ENCODE measurements at regions not wholly inside any gene's neighbourhood (a gene's known extent, or its start where the extent isn't known, plus 50 kb on each side); places are given as distances from the start of the nearest gene placed in this dataset.

GRCh38 chr4:127134490-127134889 is 498.3 kb upstream of the INTU start:
- TF ChIP-seq CTCF (IDR thresholded peaks at IDR 0.05; ENCODE audit: extremely low read depth in 1 of 2, insufficient read depth in 1 of 2, low read depth in 1 of 2, low read length in 2 of 2), result no peak
- TF ChIP-seq POLR2AphosphoS5 (IDR thresholded peaks at IDR 0.05; ENCODE audit: insufficient read depth, low read depth, low read length), result no peak
- no peak for TF ChIP-seq EZH2 (IDR thresholded peaks at IDR 0.05; ENCODE audit: borderline replicate concordance, low read depth, low read length, severe bottlenecking)
- TF ChIP-seq POLR2A (IDR thresholded peaks at IDR 0.05; ENCODE audit: low read depth, low read length), result no peak
- no peak for TF ChIP-seq MAX (IDR thresholded peaks at IDR 0.05; ENCODE audit: insufficient read depth, insufficient read length)
- TF ChIP-seq JUN (IDR thresholded peaks at IDR 0.05; ENCODE audit: borderline replicate concordance, insufficient read depth, insufficient read length, low read depth), result no peak
- TF ChIP-seq GATA2 (IDR thresholded peaks at IDR 0.05; ENCODE audit: insufficient read depth, insufficient read length, low read depth, low read length), result no peak
